OCI-LY1 (cell line): ENCODE measurements at regions not wholly inside any gene's neighbourhood (a gene's known extent, or its start where the extent isn't known, plus 50 kb on each side); places are given as distances from the start of the nearest gene placed in this dataset.

Experiments used
- H2AFZ ChIP-seq: fragments of 200-600 bp; sonication (generic), shearing (Covaris generic); 2 replicates; pipeline ENCODE4 v1.6.0; 2014; ENCODE audit warnings: antibody characterized with exemption, mild to moderate bottlenecking, low read length
- H3F3A ChIP-seq: fragments of 200-600 bp; sonication (generic), shearing (Covaris generic); 2 replicates; pipeline ENCODE4 v1.6.0; 2014; ENCODE audit warnings: mild to moderate bottlenecking, antibody characterized with exemption, low read length, moderate library complexity; ENCODE audit not compliant: insufficient read depth
- H3K27ac ChIP-seq: fragments of 200-600 bp; sonication (generic); 2 replicates; pipeline ENCODE4 v1.5.1; 2014; ENCODE audit warnings: low read length, mixed run types, mild to moderate bottlenecking, low read depth; ENCODE audit not compliant: poor library complexity, severe bottlenecking
- H3K27me3 ChIP-seq: fragments of 200-600 bp; sonication (generic); 2 replicates; pipeline ENCODE4 v1.6.0; 2014; ENCODE audit warnings: antibody characterized with exemption, mild to moderate bottlenecking, low read length, moderate library complexity; ENCODE audit not compliant: insufficient read depth
- H3K36me3 ChIP-seq: fragments of 200-600 bp; sonication (generic); 2 replicates; pipeline ENCODE4 v1.6.1; 2014; ENCODE audit warnings: mild to moderate bottlenecking, antibody characterized with exemption, low read length, moderate library complexity, mixed read lengths; ENCODE audit not compliant: insufficient read depth
- H3K4me1 ChIP-seq: fragments of 200-600 bp; sonication (generic); 2 replicates; pipeline ENCODE4 v1.5.1; 2014; ENCODE audit warnings: mild to moderate bottlenecking, low read length, moderate library complexity; ENCODE audit not compliant: insufficient read depth, severe bottlenecking
- H3K4me2 ChIP-seq: fragments of 200-600 bp; sonication (generic), shearing (Covaris generic); 2 replicates; pipeline ENCODE4 v1.6.1; 2014; ENCODE audit warnings: low read length
- H3K4me3 ChIP-seq: fragments of 200-600 bp; sonication (generic); 2 replicates; pipeline ENCODE4 v1.5.1; 2014; ENCODE audit warnings: low read length, low read depth, mild to moderate bottlenecking, mixed read lengths; ENCODE audit not compliant: poor library complexity, severe bottlenecking
- H3K79me2 ChIP-seq: fragments of 200-600 bp; shearing (Covaris generic); 2 replicates; pipeline ENCODE4 v1.6.1; 2016; ENCODE audit warnings: mixed run types, low read length, mixed read lengths; ENCODE audit not compliant: insufficient read depth
- H3K9ac ChIP-seq: fragments of 200-600 bp; sonication (generic), shearing (Covaris generic); 2 replicates; pipeline ENCODE4 v1.6.1; 2014; ENCODE audit warnings: mild to moderate bottlenecking, low read length, mixed read lengths
- H3K9me2 ChIP-seq: fragments of 200-600 bp; sonication (generic), shearing (Covaris generic); 2 replicates; pipeline ENCODE4 v1.6.1; 2014; ENCODE audit warnings: low read depth, mild to moderate bottlenecking, low read length, mixed read lengths
- H3K9me3 ChIP-seq: fragments of 200-600 bp; shearing (Covaris generic); 2 replicates; pipeline ENCODE4 v1.6.1; 2014; ENCODE audit warnings: low read length, mixed read lengths
- H4K20me1 ChIP-seq: fragments of 200-600 bp; sonication (generic), shearing (Covaris generic); 2 replicates; pipeline ENCODE4 v1.6.0; 2016; ENCODE audit warnings: mild to moderate bottlenecking, low read length; ENCODE audit not compliant: insufficient read depth
- EZH2 ChIP-seq: fragments of 200-600 bp; sonication (generic), shearing (Covaris generic); IDR thresholded peaks from 2 replicates; pipeline ENCODE4 v1.8.0; 2017; ENCODE audit warnings: borderline replicate concordance, mixed run types, mild to moderate bottlenecking, antibody characterized with exemption, low read length, moderate library complexity, mixed read lengths
- TF ChIP-seq, protein P1 (sequence below): fragments of 200-600 bp; sonication (generic), shearing (Covaris generic); IDR thresholded peaks from 2 replicates; pipeline ENCODE4 v1.5.1; 2017; ENCODE audit warnings: mild to moderate bottlenecking, antibody characterized with exemption, low read length, moderate library complexity, mixed read lengths

DNA sequence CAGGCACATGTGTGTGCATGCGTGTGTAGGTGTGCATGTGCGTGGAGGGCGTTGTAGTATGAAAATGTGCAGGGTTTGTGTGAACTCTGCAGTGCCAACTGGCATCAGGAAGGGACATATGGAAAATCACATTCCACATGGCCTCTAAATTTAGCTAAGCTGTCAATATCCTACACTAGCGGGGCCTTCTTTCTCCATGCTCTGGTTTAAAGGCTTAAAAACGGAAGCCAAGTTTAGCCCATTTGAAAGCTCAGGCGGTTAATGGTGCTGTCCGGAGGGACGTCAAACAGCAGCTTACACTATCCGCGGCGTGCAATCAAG is 144.1 kb upstream of the NOCT start:
- no peak overlapping the region for H2AFZ ChIP-seq
- H3K4me1 ChIP-seq = no peaks in the 10 kb centered on the region
- H3K9ac ChIP-seq = no peak overlapping the region
- H4K20me1 ChIP-seq = no peaks in the 10 kb centered on the region
- no peaks in the 10 kb centered on the region for H3F3A ChIP-seq
- no peaks in the 10 kb centered on the region for H3K79me2 ChIP-seq
- no peak for TF ChIP-seq EZH2
- TF ChIP-seq, protein P1, sequence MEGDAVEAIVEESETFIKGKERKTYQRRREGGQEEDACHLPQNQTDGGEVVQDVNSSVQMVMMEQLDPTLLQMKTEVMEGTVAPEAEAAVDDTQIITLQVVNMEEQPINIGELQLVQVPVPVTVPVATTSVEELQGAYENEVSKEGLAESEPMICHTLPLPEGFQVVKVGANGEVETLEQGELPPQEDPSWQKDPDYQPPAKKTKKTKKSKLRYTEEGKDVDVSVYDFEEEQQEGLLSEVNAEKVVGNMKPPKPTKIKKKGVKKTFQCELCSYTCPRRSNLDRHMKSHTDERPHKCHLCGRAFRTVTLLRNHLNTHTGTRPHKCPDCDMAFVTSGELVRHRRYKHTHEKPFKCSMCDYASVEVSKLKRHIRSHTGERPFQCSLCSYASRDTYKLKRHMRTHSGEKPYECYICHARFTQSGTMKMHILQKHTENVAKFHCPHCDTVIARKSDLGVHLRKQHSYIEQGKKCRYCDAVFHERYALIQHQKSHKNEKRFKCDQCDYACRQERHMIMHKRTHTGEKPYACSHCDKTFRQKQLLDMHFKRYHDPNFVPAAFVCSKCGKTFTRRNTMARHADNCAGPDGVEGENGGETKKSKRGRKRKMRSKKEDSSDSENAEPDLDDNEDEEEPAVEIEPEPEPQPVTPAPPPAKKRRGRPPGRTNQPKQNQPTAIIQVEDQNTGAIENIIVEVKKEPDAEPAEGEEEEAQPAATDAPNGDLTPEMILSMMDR = no peak
- H3K27me3 ChIP-seq = no peaks in the 10 kb centered on the region
- no peak overlapping the region for H3K4me2 ChIP-seq
- H3K9me3 ChIP-seq = no peaks in the 10 kb centered on the region
- H3K27ac ChIP-seq = no peak overlapping the region
- no peaks in the 10 kb centered on the region for H3K9me2 ChIP-seq
- H3K4me3 ChIP-seq = no peak overlapping the region
- H3K36me3 ChIP-seq = no peaks in the 10 kb centered on the region

DNA sequence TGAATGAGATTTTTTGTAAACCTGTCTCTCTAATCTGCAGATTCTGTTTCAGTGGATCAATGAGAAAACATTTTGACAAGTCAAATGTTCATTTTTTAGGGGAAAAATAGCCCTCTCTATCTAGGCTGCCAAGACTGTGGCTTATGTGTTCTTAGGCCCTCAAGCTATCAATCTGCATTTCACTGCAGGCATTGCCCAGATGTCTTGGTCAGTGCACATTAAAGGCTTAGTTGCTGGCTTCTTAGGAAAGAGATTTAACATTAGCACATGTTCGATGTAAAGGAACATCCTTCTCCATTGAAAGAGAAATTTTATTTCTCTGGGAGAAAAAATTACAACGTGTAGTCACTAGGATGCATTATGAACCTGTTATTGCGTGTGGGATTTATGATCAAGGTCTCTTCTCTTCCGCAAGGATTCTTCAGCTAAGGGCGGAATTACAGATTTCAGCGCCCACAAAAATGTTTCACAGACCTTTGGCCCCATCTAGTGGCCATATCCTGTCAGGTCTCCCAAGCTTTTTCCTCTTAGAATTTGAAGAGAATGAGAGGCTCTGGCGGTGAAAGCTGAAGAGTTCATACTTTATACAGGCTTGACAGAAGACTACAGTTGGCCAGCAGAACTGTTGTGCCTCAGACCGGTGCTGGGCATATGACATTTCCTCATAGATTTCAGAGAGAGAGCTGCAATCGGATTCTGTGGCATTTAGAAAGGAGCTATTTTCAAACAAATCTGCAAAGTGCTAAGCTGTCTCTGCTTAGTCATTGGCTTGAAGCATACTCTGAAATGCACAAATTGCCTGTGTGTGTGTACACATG is 144.6 kb upstream of the NOCT start:
- Histone ChIP-seq H3K36me3 (no peaks in the 10 kb centered on the region), H3K4me1 (no peaks in the 10 kb centered on the region), H3K9ac (no peak overlapping the region), H3F3A (no peaks in the 10 kb centered on the region), H4K20me1 (no peaks in the 10 kb centered on the region), H2AFZ (no peak overlapping the region), H3K4me3 (no peak overlapping the region), H3K9me2 (no peaks in the 10 kb centered on the region), H3K79me2 (no peaks in the 10 kb centered on the region), H3K27me3 (no peaks in the 10 kb centered on the region), H3K4me2 (no peak overlapping the region), H3K9me3 (no peaks in the 10 kb centered on the region), H3K27ac (no peak overlapping the region)
- no peak for TF ChIP-seq EZH2
- TF ChIP-seq, protein P1 = peak; percentile 89

DNA sequence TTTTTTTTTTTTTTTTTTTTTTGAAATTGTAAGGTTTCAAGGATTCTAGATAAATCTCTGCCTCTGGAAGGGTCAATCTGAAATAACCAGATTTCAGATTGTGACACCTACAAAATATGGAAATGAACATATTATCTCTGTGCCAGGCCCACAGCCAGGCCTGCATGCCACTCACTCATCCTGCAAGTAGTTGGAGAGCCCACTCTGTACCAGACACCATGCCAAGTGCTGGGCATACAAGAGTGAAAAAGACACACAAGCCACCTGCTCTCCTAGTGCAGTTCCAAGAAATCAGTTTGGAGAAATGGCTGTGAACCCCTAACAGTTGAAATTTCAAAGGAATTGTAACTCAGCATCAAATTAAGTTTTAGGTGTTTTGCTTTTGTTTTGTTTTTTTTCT is 145.9 kb upstream of the NOCT start:
- no peaks in the 10 kb centered on the region for H4K20me1 ChIP-seq
- no peaks in the 10 kb centered on the region for H3K36me3 ChIP-seq
- TF ChIP-seq, protein P1 = no peak
- no peak for TF ChIP-seq EZH2
- no peak overlapping the region for H3K4me2 ChIP-seq
- H3K27me3 ChIP-seq = no peaks in the 10 kb centered on the region
- H3K4me1 ChIP-seq = no peaks in the 10 kb centered on the region
- no peaks in the 10 kb centered on the region for H3K9me2 ChIP-seq
- no peak overlapping the region for H3K27ac ChIP-seq
- no peaks in the 10 kb centered on the region for H3F3A ChIP-seq
- no peaks in the 10 kb centered on the region for H3K9me3 ChIP-seq
- no peaks in the 10 kb centered on the region for H3K79me2 ChIP-seq
- H3K9ac ChIP-seq = no peak overlapping the region
- no peak overlapping the region for H2AFZ ChIP-seq
- H3K4me3 ChIP-seq = no peak overlapping the region
